EL (cell line): ENCODE measurements at regions not wholly inside any gene's neighbourhood (a gene's known extent, or its start where the extent isn't known, plus 50 kb on each side); places are given as distances from the start of the nearest gene placed in this dataset.
A peak's percentile ranks its signal among the peaks of the same experiment; 100 is the strongest.

ENCODE experiments used
- DNase-seq: peaks from one replicate; pipeline ENCODE4 v3.0.0-alpha.2; 2016

DNA sequence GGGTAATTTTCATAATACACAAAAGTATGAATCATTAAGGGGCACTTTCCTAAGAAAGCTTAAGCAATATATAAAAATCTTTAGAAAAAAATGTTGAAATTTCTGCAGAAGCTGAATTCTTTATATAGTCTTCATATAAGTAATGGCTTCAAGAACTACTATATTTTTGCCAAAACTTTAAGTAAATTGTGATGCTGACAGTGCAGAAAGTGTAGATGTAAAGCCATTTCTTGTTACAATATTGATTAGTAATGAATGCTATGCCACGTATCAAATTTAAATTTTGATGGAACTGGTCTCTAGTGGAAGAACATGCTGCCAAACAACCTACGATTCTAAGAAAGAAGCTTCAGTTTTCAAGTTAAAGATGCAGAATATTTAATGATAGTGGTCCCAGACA, 1210.0 kb downstream of the SLITRK1 start:
- DNase-seq: no peak

DNA sequence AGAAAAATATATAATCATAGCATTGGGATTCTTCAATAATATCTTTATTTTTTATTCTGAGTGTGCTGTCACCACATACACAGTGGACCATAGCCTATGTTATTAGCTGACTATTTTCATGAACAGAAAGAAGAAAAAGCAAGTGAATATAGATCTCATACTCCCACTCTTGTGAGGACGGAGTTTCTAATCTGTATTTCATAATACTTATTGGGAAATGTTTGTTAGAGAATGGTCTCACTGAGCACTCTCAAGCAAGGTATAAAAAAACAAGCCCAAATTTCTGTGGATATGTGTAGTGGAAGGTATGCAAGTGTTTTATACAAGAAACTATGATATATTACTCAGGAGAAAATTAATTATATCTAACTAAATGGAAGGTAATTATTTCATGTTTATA, 1218.1 kb downstream of the SLITRK1 start:
- DNase-seq: no peak

DNA sequence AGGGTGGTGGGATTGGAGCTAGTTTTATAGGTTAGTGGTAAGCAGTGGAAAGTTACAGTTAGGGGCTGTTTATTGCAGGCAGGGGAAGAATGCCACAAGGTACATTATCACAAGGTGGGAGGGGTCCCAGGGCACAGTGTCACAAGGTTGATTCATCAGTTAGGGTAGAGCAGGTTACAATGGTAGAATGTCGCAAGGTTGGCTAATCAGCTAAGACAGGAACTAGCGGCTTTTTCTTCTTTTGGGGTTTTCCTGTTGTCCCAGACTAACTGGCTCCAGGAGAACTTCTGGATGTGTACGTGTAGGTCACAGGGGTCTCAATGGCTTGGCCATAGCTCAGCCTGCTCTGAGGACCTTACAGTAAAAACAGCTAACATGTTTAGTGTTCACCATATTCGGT, 1221.1 kb downstream of the SLITRK1 start:
- no peak for DNase-seq

DNA sequence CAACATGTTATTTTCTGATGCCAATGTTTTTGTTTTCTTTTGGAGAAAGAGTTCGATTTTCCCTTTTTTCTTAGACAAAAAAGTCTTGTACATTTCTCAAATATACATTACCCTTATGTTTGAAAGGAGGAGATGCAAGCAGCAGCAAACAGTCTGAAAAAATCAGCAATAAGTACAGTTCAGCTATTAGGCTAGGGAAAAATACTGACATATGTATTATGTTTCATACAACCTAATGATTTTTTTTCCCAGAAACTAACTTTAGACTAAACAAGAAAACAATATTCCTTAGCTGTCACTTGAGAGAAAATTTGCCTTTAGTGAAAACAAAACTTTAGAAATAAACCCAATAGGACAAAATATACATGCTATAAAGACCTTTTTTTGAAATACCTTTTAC, 1223.5 kb downstream of the SLITRK1 start:
- DNase-seq: no peak

DNA sequence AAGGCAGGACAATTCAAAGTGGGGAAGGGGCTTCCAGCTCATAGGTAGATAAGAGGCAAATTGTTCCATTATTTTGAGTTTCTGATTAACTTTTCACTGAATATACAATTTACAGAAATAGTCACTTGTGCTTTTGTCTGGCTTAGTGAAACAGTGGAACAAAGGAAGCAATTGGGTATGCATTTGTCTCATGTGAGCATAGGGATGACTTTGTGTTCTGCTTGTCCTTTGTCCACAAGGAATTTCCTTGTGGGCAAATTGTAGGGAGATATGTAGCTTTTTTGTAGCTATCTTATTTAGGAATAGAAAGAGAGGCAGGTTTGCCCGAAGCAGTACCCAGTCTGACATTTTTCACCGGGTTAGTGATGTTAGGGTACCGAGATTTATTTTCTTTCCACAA, 1224.8 kb downstream of the SLITRK1 start:
- no peak for DNase-seq

DNA sequence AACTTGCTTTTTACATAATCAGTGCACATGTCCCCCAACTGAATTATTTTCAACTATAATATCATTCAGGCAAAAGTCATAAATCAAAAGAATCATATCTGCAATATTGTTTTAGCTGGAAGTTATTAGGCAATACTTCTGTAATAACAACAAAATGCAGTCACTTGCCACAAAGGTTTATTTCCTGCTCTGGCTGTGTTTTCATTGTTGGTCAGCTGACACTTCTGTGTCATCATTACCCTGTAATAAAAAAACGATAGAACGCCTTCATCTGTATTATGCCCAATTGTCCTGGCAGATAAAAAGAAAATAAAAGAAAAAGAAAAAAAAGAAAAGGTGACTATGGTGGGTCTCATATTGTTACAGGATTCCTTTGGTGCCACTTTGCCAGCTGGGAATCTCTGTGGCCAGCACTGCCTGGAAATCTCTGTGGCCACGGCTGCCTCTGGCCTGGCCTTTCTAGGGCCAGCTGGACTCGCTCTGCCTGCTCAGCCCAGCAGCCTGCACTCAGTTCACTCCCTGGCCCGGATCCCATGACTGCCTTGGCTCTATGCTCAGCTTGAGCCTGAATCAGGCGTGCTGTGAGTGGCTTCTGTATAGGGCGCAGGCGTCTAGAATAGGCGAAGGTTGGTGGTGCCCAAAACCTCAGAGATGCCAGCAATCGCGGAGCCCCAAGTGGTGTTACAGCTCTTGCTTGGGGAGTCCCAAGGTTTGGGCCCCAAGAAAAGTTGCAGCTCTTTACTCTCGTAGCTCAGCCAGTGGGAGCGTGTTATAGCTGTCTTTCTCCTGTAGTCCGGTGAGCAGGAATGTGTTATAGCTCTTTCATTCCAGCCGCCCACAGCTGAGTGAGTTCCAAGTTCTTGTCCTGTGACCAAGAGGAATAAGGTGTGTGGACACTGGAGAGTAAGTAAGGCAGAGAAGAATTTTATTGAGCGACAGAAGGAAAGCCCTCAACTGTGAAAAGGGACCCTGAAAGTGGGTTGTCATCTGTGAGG, 1227.1 kb downstream of the SLITRK1 start:
- peak; percentile 76 for DNase-seq

DNA sequence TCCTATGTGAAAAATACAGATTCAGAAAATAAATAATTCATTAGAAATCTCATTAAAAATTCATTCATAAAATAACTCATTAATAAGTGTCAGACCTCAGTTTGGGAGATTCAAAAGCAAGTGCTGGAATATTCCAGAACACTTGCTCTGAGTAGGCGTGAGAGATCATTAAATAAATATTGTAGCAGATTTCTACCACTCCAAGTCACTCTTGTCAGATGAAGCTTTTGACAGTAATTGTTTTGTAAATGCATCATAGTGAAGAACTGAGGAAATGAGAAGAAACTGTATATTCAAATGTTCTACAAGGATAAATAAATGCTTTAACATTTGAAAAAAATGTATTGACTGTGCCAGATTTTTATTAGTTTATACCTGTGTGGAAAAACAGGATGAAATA, 1228.1 kb downstream of the SLITRK1 start:
- DNase-seq: no peak

DNA sequence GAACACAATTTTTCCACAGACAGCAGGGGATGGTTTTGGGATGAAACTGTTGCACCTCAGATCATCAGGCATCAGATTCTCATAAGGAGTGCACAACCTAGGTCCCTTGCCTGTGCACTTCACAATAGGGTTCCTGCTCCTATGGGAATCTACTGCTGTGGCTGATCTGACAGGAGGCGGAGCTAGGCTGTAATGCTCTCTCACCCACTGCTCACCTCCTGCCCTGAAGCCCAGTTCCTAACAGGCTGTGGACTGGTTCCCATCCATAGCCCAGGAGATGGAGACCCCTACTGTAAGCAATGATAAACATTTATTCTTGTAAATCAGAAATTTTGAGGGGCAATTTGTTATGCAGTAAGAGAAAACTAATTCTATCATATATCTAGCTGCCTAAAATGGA, 1234.7 kb downstream of the SLITRK1 start:
- DNase-seq: no peak

DNA sequence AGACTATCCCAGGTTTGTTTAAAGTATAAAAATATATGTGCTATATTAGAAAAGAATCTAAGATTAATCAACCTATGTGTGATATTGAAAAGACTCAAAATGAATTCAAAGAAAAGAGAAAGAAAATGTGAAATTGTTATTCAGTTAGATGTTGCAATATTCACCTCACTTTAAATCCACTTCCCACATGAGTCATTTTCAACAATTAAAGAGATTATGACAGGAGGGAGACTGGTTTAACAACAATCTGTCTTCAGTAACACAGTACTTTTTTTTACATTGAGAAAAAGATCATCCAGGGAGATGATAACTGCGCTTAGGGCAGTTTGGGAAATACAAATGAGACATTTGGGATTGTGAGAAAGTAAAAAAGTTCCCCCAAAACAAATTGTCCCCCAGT, 1246.2 kb downstream of the SLITRK1 start:
- DNase-seq: no peak

DNA sequence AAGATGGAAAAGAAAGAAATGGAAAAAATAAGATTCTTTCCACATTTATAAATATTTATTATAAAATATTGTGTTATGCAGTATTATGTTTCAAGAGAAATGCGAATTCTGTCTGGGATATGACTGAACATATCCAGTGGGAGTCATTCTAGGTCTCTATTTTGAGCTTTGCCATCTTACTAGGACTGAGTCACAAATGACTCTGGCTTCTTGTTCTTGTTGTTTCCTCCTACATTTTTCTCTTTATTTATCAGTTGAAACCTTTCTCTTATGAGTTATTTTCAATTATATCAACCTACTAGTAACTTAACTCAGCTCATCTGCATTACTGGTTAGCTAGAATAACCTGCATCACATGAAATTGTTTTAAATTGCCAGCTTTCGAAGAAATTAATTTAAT, 1247.3 kb downstream of the SLITRK1 start:
- DNase-seq: no peak

DNA sequence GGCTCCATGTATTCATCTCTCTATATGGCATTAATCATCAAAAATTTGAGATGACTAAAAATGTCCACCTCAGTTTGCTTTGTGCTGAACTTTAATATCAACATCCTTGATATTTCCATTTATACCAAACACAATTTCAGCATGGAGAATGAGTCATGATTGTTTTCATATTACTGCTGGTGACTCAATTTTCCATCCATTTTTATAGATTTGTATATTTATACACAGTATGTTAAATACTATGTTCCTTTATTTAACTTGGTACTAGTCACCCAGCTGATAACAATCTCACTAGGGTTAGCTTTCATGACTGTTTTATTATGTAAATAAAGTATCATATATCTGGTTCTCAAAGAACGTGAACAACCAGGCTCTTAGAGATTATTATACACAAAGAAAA, 1255.1 kb downstream of the SLITRK1 start:
- peak; percentile 76 for DNase-seq

DNA sequence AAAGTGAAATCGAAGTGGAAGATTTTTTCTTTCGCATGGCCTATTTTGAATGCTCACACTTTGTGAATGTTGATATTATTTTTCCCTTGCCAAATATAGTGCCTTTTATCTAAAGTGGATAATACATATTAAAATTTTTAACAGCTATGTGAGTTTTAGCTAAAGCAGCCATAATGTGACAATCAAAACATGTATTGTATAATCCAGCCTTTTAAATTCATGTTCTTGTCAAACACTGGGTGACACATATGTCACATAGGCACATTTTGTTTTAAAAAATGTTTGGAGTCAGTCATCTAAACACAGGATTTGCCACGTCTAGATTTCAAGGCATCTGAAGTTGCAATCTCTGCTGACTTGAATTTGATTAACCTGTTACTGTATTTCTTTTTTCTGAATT, 1256.6 kb downstream of the SLITRK1 start:
- no peak for DNase-seq

DNA sequence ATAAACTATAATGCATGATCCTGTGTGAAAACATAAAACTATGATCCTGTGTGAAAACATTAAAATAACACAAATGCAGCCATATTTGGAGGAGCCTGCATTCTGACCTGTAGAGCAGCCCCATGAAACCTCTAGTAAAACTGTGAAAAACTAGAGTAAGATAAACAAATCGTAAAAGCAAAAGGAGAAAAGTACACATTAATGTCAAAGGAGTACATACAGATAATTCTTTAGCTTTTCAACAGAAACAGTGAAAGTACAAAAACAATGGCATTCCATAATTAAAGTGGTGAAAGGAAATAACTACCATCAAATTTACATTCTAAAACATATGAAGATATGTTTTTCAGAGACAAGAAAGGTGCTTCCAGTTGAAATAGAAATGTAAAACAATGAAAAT, 1267.2 kb downstream of the SLITRK1 start:
- DNase-seq: no peak

DNA sequence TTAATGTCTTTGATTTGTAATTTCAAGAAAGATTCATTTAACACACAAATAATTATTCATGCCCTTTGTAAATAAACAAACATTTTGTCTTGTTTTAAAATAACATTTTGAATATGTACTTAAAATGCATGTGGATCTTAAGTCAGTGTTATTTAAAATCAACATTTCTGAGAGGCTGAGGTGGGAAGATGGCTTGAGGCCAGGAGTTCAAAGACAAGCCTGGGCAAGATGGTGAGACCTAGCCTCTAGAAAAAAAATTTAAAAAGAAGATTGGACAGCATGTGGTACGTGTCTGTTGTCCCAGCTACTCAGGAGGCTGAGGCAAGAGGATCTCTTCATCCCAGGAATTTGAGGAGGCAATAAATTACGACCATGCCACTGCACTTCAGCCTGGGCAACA, 1268.2 kb downstream of the SLITRK1 start:
- DNase-seq: no peak

DNA sequence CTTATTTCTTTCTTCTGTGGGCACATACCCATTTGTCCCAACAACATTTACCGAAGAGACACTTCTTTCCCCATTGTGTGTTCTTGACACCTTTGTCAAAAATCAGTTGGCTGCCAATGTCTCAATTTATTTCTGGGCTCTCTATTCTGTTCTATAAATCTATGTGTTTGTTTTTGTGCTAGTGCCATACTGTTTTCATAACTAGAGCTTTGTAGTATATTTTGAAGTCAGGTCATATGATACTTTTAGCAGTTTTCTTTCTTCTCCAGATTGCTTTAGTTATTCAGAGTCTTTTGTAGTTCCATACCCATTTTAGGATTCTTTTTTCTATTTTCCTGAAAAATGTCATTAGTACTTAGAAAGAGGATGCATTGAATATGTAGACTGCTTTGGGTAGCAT, 1276.3 kb downstream of the SLITRK1 start:
- DNase-seq: no peak

DNA sequence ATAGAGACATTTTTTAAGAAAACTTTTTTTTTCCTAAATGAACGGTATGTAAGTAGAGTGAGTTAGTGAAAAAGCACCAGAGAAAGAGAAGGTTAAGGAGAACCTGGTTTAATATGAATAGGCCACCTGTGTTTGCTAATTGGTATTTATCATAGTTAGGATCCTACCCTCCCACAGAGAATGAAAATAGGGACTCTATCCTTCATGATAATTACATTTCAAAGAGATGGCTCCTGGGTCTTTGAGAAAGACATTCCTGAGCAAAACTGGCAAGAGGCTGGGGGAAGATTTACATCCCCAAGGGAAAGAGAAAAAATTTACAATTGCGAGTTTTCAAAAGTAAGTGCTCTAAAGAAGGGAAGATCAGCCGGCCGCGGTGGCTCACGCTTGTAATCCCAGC, 1284.5 kb downstream of the SLITRK1 start:
- DNase-seq: no peak

DNA sequence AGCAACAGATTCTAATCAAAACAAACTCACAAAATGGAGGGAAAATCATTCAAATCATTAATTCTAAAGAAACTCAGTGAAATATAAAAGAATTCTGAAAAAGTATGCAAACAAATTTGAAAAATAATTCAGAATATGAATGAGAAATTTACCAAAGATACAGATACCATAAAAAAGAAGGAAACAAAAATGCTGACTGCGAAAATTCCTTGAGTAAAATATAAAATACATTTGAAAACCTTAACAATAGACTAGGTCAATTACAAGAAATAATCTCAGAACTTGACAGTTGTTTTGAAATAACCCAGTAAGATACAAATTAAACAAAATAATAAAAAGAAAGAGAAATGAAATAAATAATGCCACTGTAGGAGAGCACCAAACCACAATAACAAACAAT, 1289.0 kb downstream of the SLITRK1 start:
- no peak for DNase-seq

DNA sequence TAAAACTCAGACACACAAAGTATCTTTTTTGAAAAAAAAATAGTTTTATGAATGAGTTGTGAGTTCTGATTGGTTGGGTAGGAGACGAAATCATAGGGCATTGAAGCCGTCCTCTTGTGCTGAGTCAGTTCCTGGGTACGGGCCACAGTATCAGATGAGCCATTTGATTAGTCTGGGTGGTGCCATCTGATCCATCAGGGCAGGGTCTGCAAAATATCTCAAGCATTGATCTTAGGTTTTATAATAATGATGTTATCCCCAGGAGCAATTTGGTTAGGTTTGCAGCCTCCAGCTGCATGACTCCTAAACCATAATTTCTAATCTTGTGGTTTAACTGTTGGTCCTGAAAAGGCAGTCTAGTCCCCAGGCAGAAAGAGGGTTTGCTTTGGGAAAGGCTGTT, 1310.6 kb downstream of the SLITRK1 start:
- peak; percentile 34 for DNase-seq

DNA sequence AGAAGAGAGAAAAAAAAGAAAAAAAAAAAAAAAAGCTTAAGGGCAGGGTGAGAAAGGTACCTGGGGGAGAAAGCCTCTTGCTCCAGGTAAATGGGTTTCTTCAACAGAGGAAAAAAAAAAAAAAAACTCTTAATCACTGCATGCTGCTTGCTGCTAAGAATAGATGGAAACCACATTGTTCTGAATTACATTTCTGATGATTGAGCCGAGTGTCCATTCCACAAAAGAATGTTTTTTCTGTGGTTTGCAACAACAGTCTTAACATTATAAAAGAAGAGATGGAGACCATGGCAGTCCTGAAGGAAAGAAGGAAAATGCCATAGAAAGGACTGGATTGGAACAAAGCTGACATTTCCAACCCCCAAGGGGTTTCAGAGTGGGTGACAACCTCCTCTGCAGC, 1312.7 kb downstream of the SLITRK1 start:
- DNase-seq: no peak

DNA sequence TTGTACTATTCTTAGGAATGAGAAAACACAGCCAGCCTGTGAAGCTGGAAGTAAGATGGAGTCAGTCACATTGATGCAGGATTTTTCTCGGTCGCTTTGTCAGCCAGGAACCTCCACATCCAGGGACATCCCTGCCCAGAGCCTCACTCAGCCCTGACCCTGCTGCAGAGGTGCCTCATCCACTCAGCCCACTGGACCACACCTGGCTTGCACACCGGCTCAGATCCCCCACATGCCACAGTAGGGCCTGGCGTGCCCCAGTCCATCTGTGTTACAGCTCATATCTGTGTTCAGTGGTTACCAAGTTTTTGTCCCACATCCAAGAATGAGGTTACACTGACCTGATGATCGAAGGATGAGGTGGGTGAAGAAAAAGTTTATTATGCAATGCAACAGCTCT, 1315.4 kb downstream of the SLITRK1 start:
- no peak for DNase-seq

DNA sequence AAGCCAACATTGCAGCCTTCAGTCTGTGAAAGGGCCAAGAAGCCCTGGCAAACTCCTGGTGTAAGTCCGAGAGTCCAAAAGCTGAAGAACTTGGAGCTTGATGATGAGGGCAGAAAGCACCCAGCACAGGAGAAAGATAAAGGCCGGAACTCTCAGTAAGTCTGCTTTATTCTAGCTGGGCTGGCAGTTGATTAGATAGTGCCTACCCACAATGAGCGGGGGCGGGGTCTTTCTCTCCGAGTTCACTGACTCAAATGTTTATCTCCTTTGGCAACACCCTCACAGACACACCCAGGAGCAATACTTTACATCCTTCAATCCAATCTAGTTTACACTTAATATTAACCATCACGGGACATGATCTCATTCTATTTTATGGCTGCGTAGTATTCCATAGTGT, 1317.1 kb downstream of the SLITRK1 start:
- DNase-seq: no peak

DNA sequence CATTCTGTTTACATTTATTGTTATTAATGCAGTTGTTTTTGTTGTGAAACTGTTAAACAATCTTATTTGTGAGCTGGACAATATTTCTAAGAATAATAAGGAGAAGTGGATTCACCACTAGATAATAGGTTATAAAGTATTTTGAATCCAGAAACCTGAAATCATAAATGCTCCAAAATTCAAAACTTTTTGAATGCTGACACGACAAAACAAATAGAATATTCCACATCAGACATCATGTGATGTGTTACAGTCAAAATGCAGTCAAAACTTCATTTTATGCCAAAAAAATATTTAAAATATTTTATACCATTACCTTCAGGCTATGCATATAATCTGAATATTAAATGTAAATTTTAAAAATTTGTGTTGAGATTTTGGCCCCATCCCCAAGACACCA, 1321.4 kb downstream of the SLITRK1 start:
- no peak for DNase-seq

DNA sequence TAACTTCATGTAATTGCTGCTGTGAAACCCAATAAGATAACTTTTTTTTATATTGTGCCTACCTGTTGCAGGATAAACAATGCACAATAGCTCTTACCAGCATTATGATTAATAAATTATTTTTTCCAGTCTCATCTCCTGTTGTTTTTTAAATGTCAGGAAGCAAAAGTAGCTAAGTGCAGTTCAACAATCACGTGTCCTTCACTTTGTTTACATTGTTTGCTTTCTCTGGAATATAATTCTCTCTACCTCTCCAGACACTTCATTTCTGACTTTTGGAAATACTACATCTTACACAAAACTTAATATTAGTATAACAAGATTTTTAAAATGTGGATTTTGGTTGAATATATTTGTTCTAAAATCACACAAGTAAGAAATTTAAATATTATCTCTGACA, 1359.4 kb downstream of the SLITRK1 start:
- DNase-seq: no peak

DNA sequence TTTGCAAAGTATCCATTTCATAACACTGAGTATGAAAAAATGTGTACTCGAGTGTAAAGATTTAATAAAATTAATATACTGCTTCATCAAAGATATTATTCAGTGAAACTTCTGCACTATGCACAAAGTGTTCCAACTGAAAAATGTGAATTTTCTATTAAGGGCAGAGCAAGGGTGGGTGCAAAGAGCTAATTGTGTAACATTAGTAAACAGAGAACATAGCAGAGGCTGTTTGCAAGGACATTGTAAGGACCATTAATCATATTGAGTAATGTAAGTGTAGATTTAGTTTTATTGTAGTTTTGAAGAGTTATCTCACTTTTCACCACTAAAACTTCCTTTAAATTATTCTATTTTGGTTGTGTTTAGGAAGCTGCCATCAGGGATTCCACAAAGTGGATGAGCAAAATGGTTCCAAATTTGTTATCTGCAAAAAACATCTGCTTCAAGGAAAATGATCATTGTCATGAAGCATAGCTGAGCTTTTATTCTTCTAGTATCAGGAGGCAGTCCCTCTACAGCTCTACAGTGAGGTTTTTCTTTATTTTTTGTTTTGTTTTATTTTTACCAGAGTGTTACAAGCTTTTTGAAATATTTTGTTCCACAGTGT, 1375.4 kb downstream of the SLITRK1 start:
- no peak for DNase-seq

DNA sequence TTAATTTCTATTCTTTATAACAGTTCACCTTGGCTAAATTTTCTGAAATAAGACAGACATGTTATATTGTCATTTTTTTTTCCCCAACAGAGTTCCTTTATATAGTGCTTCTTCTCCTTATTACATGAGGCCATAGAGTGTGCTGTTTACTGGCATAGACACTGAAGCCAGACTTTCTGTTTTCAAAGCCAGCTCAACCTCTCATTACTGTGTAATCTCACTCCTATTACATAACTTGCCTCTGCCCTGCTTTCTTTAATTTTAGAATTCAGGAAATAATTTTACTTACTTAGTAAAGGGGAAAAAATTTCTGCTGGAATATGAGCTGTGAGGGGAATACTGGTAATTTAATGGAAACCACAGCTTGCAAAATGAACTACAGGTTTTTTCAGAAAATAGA, 1380.4 kb downstream of the SLITRK1 start:
- no peak for DNase-seq
